OCI-LY3 (cell line): ENCODE measurements at regions not wholly inside any gene's neighbourhood (a gene's known extent, or its start where the extent isn't known, plus 50 kb on each side); places are given as distances from the start of the nearest gene placed in this dataset.

Experiments
- H2AFZ ChIP-seq: fragments of 200-600, 300-600 bp; shearing (Covaris generic); 2 replicates; pipeline ENCODE4 v1.6.0; 2014; ENCODE audit warnings: antibody characterized with exemption, low read depth, low read length
- H3K27ac ChIP-seq: fragments of 200-600, 300-600 bp; sonication (generic); 2 replicates; pipeline ENCODE4 v1.5.1; 2014; ENCODE audit warnings: mild to moderate bottlenecking, low read length, moderate library complexity, mixed read lengths
- H3K27me3 ChIP-seq: fragments of 200-600, 300-600 bp; sonication (generic); 2 replicates; pipeline ENCODE4 v1.6.1; 2014; ENCODE audit warnings: low read depth, low read length, mixed read lengths
- H3K36me3 ChIP-seq: fragments of 200-600, 300-600 bp; sonication (generic); replicated peaks from 2 replicates; pipeline ENCODE3; 2014; ENCODE audit warnings: low read depth, low read length, mixed read lengths
- H3K4me1 ChIP-seq: fragments of 300-600, 200-600 bp; sonication (generic); 2 replicates; pipeline ENCODE4 v1.6.1; 2014; ENCODE audit warnings: low read length, mixed read lengths
- H3K4me2 ChIP-seq: fragments of 200-600, 300-600 bp; sonication (generic); 2 replicates; pipeline ENCODE4 v1.6.1; 2014; ENCODE audit warnings: low read length, mixed read lengths
- H3K4me3 ChIP-seq: fragments of 300-600, 200-600 bp; sonication (generic); 2 replicates; pipeline ENCODE4 v1.5.1; 2014; ENCODE audit warnings: antibody characterized with exemption, mild to moderate bottlenecking, low read length, moderate library complexity
- H3K79me2 ChIP-seq: fragments of 300-600, 200-600 bp; shearing (Covaris generic); 2 replicates; pipeline ENCODE4 v1.6.1; 2014; ENCODE audit warnings: mild to moderate bottlenecking, low read length, mixed read lengths
- H3K9ac ChIP-seq: fragments of 300-600, 200-600 bp; shearing (Covaris generic); 2 replicates; pipeline ENCODE4 v1.6.0; 2014; ENCODE audit warnings: mild to moderate bottlenecking, low read length, moderate library complexity
- H3K9me3 ChIP-seq: fragments of 200-600, 300-600 bp; shearing (Covaris generic); 2 replicates; pipeline ENCODE4 v1.6.1; 2014; ENCODE audit warnings: low read length, mixed read lengths; ENCODE audit not compliant: insufficient read depth
- H4K20me1 ChIP-seq: fragments of 200-600, 300-600 bp; sonication (generic); 2 replicates; pipeline ENCODE4 v1.6.1; 2016; ENCODE audit warnings: low read length, mixed read lengths; ENCODE audit not compliant: insufficient read depth
- EZH2phosphoT487 ChIP-seq: fragments of 200-600 bp; shearing (Covaris generic); IDR thresholded peaks from 2 replicates; pipeline ENCODE4 v1.6.1; 2018; ENCODE audit warnings: antibody characterized with exemption, mixed run types, low read depth
- TF ChIP-seq, protein P1 (sequence below): fragments of 200-600, 300-600 bp; sonication (generic); IDR thresholded peaks from 2 replicates; pipeline ENCODE4 v1.5.1; 2014; ENCODE audit warnings: antibody characterized with exemption, low read length, low read depth

DNA sequence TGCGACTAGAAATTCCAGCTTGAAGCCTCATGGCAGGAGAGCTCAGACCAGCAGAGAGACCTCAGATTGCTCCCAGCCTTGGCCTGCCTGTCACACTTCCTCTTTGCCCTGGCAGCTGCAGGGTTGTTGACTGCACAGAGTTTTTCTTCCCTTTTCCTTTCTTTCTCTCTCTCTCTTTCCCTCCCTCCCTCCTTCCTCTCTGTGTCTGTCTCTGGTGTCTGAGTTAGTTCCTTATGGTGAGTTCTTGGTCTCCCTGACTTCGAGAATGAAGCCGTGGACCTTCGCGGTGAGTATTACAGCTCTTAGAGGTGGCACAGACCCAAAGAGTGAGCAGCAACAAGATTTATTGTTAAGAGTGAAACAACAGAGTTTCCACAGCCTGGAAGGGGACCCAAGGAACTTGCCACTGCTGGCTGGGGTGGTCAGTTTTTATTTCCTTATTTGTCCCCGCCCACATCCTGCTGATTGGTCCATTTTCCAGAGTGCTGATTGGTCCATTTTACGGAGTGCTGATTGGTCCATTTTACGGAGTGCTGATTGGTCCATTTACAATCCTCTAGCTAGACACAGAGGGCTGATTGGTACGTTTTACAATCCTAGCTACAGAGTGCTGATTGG, 266.3 kb downstream of the RPS24 start:
- H4K20me1 ChIP-seq, result no peaks in the 10 kb centered on the region
- H3K27ac ChIP-seq, result peak overlapping the region; percentile 98
- no peaks in the 10 kb centered on the region for H3K27me3 ChIP-seq
- no peak overlapping the region for H2AFZ ChIP-seq
- peak overlapping the region; percentile 70 for H3K4me2 ChIP-seq
- TF ChIP-seq EZH2phosphoT487, result no peak
- TF ChIP-seq, protein P1, sequence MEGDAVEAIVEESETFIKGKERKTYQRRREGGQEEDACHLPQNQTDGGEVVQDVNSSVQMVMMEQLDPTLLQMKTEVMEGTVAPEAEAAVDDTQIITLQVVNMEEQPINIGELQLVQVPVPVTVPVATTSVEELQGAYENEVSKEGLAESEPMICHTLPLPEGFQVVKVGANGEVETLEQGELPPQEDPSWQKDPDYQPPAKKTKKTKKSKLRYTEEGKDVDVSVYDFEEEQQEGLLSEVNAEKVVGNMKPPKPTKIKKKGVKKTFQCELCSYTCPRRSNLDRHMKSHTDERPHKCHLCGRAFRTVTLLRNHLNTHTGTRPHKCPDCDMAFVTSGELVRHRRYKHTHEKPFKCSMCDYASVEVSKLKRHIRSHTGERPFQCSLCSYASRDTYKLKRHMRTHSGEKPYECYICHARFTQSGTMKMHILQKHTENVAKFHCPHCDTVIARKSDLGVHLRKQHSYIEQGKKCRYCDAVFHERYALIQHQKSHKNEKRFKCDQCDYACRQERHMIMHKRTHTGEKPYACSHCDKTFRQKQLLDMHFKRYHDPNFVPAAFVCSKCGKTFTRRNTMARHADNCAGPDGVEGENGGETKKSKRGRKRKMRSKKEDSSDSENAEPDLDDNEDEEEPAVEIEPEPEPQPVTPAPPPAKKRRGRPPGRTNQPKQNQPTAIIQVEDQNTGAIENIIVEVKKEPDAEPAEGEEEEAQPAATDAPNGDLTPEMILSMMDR, result no peak
- no peaks in the 10 kb centered on the region for H3K79me2 ChIP-seq
- no peaks in the 10 kb centered on the region for H3K36me3 ChIP-seq
- no peaks in the 10 kb centered on the region for H3K9me3 ChIP-seq
- H3K4me3 ChIP-seq, result peak overlapping the region; percentile 61
- peaks cover 75% of the 10 kb centered on the region for H3K4me1 ChIP-seq
- peak overlapping the region; percentile 49; the same call in 1 of the 2 replicates for H3K9ac ChIP-seq

DNA sequence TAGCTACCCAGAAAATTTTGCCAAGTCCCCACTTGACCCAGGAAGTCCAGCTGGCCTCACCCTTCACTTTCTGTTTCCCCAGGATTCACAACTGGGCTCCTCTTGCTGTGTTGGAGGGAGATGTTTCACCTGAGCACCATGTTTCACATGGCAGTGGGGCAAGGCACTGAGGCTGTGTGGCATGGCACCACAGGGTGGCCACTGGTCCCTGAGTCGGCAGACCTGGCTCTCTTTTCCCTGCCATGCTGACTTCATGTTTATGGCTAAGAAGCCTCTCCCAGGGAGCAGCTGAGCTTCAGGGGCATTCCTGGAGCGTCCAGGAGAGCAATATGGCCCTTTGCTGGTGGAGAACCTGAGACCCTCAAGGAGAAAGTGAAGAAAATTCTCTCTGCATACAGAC, 266.9 kb downstream of the RPS24 start:
- Histone ChIP-seq H3K27ac (peak overlapping the region; percentile 98), H3K4me1 (peaks cover 75% of the 10 kb centered on the region)

DNA sequence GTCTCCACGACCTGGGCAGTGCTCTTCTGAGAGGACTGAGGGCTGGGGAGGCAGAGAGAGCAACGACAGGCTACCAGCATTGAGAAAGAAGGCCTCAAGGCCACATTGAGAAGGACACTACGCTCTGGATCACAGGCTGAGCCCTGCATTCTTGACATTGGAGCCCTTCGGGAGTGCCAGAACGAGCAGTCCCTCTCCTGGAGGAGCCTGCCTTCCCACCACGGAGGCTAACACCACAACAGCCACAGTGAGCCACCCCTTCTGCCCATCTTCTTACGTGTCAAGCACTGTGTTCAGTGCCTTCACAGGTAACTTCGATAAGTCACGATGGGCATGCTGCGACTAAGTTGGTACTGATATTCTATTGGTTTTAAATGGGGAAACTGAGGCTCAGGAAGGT, 267.8 kb downstream of the RPS24 start:
- peaks cover 66% of the 10 kb centered on the region for H3K4me1 ChIP-seq
- no peaks in the 10 kb centered on the region for H4K20me1 ChIP-seq
- peaks cover 12% of the 10 kb centered on the region for H3K27me3 ChIP-seq
- H3K9me3 ChIP-seq, result no peaks in the 10 kb centered on the region
- no peak overlapping the region for H2AFZ ChIP-seq
- peak overlapping the region; percentile 85 for H3K27ac ChIP-seq
- H3K79me2 ChIP-seq, result no peaks in the 10 kb centered on the region
- peak overlapping the region; percentile 73; the same call in 1 of the 2 replicates for H3K9ac ChIP-seq
- no peaks in the 10 kb centered on the region for H3K36me3 ChIP-seq
- TF ChIP-seq, protein P1, result no peak
- TF ChIP-seq EZH2phosphoT487, result no peak
- no peak overlapping the region for H3K4me3 ChIP-seq
- H3K4me2 ChIP-seq, result peak overlapping the region; percentile 91

More for the DNA sequence above, 266.9 kb downstream of the RPS24 start:
- H4K20me1 ChIP-seq, result no peaks in the 10 kb centered on the region
- no peaks in the 10 kb centered on the region for H3K9me3 ChIP-seq
- H3K79me2 ChIP-seq, result no peaks in the 10 kb centered on the region
- no peak overlapping the region for H3K9ac ChIP-seq
- peak overlapping the region; percentile 70; the same call in 1 of the 2 replicates for H3K4me2 ChIP-seq
- TF ChIP-seq, protein P1, result no peak
- no peak for TF ChIP-seq EZH2phosphoT487
- H3K4me3 ChIP-seq, result no peak overlapping the region
- H2AFZ ChIP-seq, result no peak overlapping the region
- H3K27me3 ChIP-seq, result peaks cover 3% of the 10 kb centered on the region; the same call in 1 of the 2 replicates
- no peaks in the 10 kb centered on the region for H3K36me3 ChIP-seq

DNA sequence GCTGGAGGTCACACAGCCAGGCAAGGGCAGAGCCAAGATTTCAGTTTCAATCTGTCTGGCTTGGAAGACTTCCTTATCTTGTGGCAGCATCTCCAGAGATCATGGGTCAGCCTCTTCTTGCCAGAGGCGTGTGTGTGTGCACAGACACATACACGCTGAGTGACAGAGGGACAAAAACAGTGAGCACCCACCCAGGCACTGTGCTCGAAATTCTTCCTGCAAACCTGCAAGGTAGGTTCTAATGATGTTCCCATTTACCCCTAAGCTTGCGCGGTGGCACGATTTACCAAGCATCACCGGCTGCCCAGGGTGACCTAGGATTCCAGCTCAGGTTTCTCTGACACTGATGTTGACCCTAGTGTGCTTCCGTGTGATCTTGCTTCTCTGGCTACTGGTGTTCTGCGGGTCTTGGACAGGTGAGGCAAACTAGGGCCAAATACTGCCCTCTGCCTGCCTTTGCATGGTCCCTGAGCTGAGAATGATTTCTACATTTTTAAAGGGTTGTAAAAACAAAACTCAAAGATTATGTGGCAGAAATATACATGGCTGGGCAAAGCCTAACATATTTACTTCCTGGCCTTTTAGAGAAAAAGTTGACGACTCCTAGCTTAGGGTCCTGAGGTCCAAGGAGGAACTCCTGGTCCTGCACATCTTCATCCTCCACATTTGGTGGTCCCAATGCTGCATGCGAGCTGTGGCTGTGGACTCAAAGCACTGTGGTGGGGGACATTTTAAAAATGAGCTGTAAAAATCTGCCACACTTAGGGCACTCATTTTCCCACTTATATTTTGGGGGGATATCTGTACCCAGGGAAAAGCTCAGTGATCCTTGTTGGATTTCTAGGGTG, 268.5 kb downstream of the RPS24 start:
- Histone ChIP-seq H3K27me3 (peaks cover 15% of the 10 kb centered on the region), H4K20me1 (no peaks in the 10 kb centered on the region), H3K9me3 (no peaks in the 10 kb centered on the region), H3K79me2 (no peaks in the 10 kb centered on the region), H3K4me3 (peak overlapping the region; percentile 82), H3K4me1 (peaks cover 59% of the 10 kb centered on the region), H3K9ac (peak overlapping the region; percentile 73), H3K36me3 (no peaks in the 10 kb centered on the region), H3K4me2 (peak overlapping the region; percentile 91), H2AFZ (0 out of 2 replicates have a peak overlapping the region, but pooled peaks have one; percentile 31), H3K27ac (peak overlapping the region; percentile 85)
- no peak for TF ChIP-seq EZH2phosphoT487
- TF ChIP-seq, protein P1, result peak; percentile 56
